K562 (cell line): ENCODE measurements at regions not wholly inside any gene's neighbourhood (a gene's known extent, or its start where the extent isn't known, plus 50 kb on each side); places are given as distances from the start of the nearest gene placed in this dataset.
A peak's percentile ranks its signal among the peaks of the same experiment; 100 is the strongest.

Experiments
- CBFA2T2 ChIP-seq: fragments of 450-650 bp; conservative IDR thresholded peaks from 2 replicates; pipeline ENCODE4 v1.6.1; 2017; ENCODE audit warnings: mild to moderate bottlenecking
- CHD7 ChIP-seq: fragments of 200-600 bp; sonication (generic); IDR thresholded peaks from one replicate; pipeline ENCODE4 v1.6.1; 2012; ENCODE audit warnings: mild to moderate bottlenecking, low read depth, low read length, inconsistent platforms
- CXXC5 ChIP-seq: fragments of 250-450 bp; sonication (Bioruptor Pico); IDR thresholded peaks from 2 replicates; pipeline ENCODE4 v1.8.0; 2022; ENCODE audit warnings: inconsistent platforms, mild to moderate bottlenecking, moderate library complexity
- HCFC1 ChIP-seq: IDR thresholded peaks from 2 replicates; pipeline ENCODE4 v1.6.1; 2012; ENCODE audit warnings: low read depth, low read length, improper control_type of control experiment
- JUNB ChIP-seq: fragments of 450-650 bp; formaldehyde crosslinking; conservative IDR thresholded peaks from 2 replicates; pipeline ENCODE4 v1.4.0; 2020; ENCODE audit warnings: mild to moderate bottlenecking
- MEF2D ChIP-seq: conservative IDR thresholded peaks from 2 replicates; pipeline ENCODE4 v1.6.1; 2016; ENCODE audit warnings: low read depth, missing genetic modification characterization, missing compliant biosample characterization
- PHB2 ChIP-seq: fragments of 450-650 bp; IDR thresholded peaks from 2 replicates; pipeline ENCODE4 v1.6.1; 2017; ENCODE audit warnings: low read depth
- PHF21A ChIP-seq: fragments of 450-650 bp; IDR thresholded peaks from 2 replicates; pipeline ENCODE4 v1.6.1; 2017; ENCODE audit warnings: low read depth, borderline replicate concordance
- SLC30A9 ChIP-seq: fragments of 250-450 bp; sonication (Bioruptor Pico); IDR thresholded peaks from 2 replicates; pipeline ENCODE4 v1.8.0; 2022; ENCODE audit warnings: mild to moderate bottlenecking, moderate library complexity
- SMAD4 ChIP-seq: fragments of 250-450 bp; sonication (Bioruptor Pico); conservative IDR thresholded peaks from 2 replicates; pipeline ENCODE4 v1.8.0; 2021; ENCODE audit warnings: inconsistent platforms, mild to moderate bottlenecking, moderate library complexity
- TAL1 ChIP-seq: fragments of 450-650 bp; IDR thresholded peaks from 2 replicates; pipeline ENCODE4 v1.6.1; 2016; ENCODE audit warnings: mild to moderate bottlenecking
- ZFP30 ChIP-seq: fragments of 250-450 bp; sonication (Bioruptor Pico); IDR thresholded peaks from 2 replicates; pipeline ENCODE4 v1.8.0; 2022; ENCODE audit warnings: moderate library complexity, mild to moderate bottlenecking, inconsistent platforms, borderline replicate concordance
- ZKSCAN8 ChIP-seq: fragments of 200-800 bp; sonication (Bioruptor generic); IDR thresholded peaks from 2 replicates; pipeline ENCODE4 v1.6.1; 2016; ENCODE audit warnings: missing genetic modification characterization, missing compliant biosample characterization
- ZNF239 ChIP-seq: fragments of 250-450 bp; sonication (Bioruptor Pico); IDR thresholded peaks from 2 replicates; pipeline ENCODE4 v1.4.0; 2020; ENCODE audit warnings: mild to moderate bottlenecking
- ZNF274 ChIP-seq: IDR thresholded peaks from 2 replicates; pipeline ENCODE4 v1.6.1; 2011; ENCODE audit warnings: low read depth, mild to moderate bottlenecking, low read length, moderate library complexity, borderline replicate concordance
- TF ChIP-seq, protein P1 (sequence below), 3 experiments: fragments of 200-800 bp in 1 of 3; sonication (Bioruptor generic) in 1 of 3; sonication (generic) in 1 of 3; formaldehyde crosslinking in 1 of 3; IDR thresholded peaks; 2 replicates each; pipeline versions ENCODE4 v1.6.1 to v1.8.0; 2016 to 2022; ENCODE audit warnings: mild to moderate bottlenecking in 2 of 3, missing compliant biosample characterization in 2 of 3, missing genetic modification characterization in 2 of 3, missing genetic modification reagents in 1 of 3

GRCh38 chr6:28772480-28773381 is 151.1 kb downstream of the TRIM27 start (continued):
- TF ChIP-seq ZNF274 (no peak), PHF21A (no peak), JUNB (CRISPR knock-in tag) (peak; percentile 79; the same call in 1 of the 2 replicates), MEF2D (peak; percentile 50), ZFP30 (no peak), CBFA2T2 (no peak), CHD7 (no peak), ZKSCAN8 (no peak), SLC30A9 (CRISPR knock-in tag) (no peak), HCFC1 (no peak), SMAD4 (CRISPR knock-in tag) (peak; percentile 65), CXXC5 (CRISPR knock-in tag) (peak; percentile 80), ZNF239 (CRISPR knock-in tag) (no peak), PHB2 (no peak), TAL1 (no peak)
- TF ChIP-seq, protein P1, sequence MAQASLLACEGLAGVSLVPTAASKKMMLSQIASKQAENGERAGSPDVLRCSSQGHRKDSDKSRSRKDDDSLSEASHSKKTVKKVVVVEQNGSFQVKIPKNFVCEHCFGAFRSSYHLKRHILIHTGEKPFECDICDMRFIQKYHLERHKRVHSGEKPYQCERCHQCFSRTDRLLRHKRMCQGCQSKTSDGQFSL (CRISPR knock-in tag; IDR thresholded peaks at IDR 0.05) = peak; percentile 65; the same call in 1 of the 2 replicates
- TF ChIP-seq, protein P1 (tag; IDR thresholded peaks at IDR 0.05) = no peak
